Thymus (tissue), 11 donors: ENCODE measurements at regions not wholly inside any gene's neighbourhood (a gene's known extent, or its start where the extent isn't known, plus 50 kb on each side); places are given as distances from the start of the nearest gene placed in this dataset.
"Not testable (repeated sequence)": the region's sequence is repeated elsewhere in the genome, so short reads cannot be mapped to it uniquely, and the experiment has no call there.

Experiments
- DNase-seq, 9 donors: peaks; one replicate each; pipeline ENCODE4 v3.0.0-alpha.2; 2013; ENCODE audit warnings: low spot score in 9 of 9, low read depth in 6 of 9, missing footprints in 1 of 9
- H3K27ac ChIP-seq, 2 donors: one replicate each; pipeline ENCODE4 v1.5.1; 2013; ENCODE audit warnings: control low read depth in 1 of 2, low read depth in 1 of 2, low read length in 1 of 2, mild to moderate bottlenecking in 1 of 2, moderate library complexity in 1 of 2
- H3K27me3 ChIP-seq, 2 donors: one replicate each; pipeline ENCODE4 v1.5.1; 2013; ENCODE audit warnings: low read length in 1 of 2; ENCODE audit not compliant: control insufficient read depth in 2 of 2, insufficient read depth in 1 of 2
- H3K36me3 ChIP-seq, 2 donors: one replicate each; pipeline ENCODE4 v1.5.1; 2013; ENCODE audit warnings: low read length in 1 of 2, mild to moderate bottlenecking in 1 of 2, moderate library complexity in 1 of 2; ENCODE audit not compliant: control insufficient read depth in 2 of 2, insufficient read depth in 2 of 2
- H3K4me1 ChIP-seq, 2 donors: one replicate each; pipeline ENCODE4 v1.5.1; 2013; ENCODE audit warnings: low read length in 2 of 2; ENCODE audit not compliant: control insufficient read depth in 2 of 2, insufficient read depth in 2 of 2
- H3K4me3 ChIP-seq, 2 donors: one replicate each; pipeline ENCODE4 v1.5.1; 2013; ENCODE audit warnings: low read length in 2 of 2, control low read depth in 1 of 2, mild to moderate bottlenecking in 1 of 2
- H3K9me3 ChIP-seq, 2 donors: one replicate each; pipeline ENCODE4 v1.5.1; 2013; ENCODE audit warnings: low read length in 1 of 2, mild to moderate bottlenecking in 1 of 2; ENCODE audit not compliant: control insufficient read depth in 2 of 2, insufficient read depth in 1 of 2
- WGBS: extraction: QIAGEN DNeasy Blood & Tissue Kit; methylation state at CpG from one replicate; pipeline ENCODE4 v1.1.7; 2013; 5-methylcytosine and 5-hydroxymethylcytosine counted together
- donor health status: healthy.

DNA sequence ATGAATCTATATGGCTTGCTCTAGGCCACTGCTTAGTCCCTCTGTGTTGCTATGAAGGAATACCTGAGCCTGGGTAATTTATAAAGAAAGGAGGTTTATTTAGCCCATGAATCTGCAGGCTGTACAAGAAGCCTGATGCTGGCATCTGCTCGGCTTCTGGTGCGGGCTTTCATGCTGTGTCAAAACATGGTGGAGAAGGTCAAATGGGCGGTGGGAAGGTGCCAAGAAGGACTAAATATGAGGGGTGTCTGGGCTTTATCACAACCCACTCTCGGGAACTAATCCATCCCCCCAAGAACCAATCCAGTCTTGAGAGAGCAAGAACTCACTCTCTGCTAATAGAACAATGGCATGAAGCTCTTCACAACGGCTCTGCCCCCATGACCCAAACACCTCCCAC, 481.6 kb downstream of the EIPR1 start:
- no peaks in the 10 kb centered on the region for H3K4me1 ChIP-seq
- H3K27ac ChIP-seq: no peak overlapping the region
- no peaks in the 10 kb centered on the region for H3K27me3 ChIP-seq
- no peaks in the 10 kb centered on the region for H3K9me3 ChIP-seq
- DNase-seq: no peak
- WGBS: 97% methylated on average over 5 of the region's 5 CpGs
- no peaks in the 10 kb centered on the region for H3K36me3 ChIP-seq
- no peak overlapping the region for H3K4me3 ChIP-seq

DNA sequence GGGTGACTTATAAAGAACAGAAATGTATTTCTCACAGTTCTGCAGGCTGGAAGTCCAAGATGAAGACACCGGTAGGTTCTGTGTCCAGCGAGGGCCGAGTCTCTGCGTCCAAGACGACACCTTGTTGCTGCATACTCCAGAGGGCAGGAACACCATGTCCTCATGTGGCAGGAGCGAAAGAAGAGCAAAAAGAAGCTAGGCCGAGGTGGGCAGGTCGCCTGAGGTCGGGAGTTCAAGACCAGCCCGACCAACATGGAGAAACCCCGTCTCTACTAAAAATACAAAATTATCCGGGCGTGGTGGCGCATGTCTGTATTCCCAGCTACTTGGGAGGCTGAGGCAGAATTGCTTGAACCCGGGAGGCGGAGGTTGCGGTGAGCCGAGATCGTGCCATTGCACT, 483.6 kb downstream of the EIPR1 start:
- H3K36me3 ChIP-seq, H3K27me3 ChIP-seq, DNase-seq, H3K27ac ChIP-seq, H3K9me3 ChIP-seq, H3K4me3 ChIP-seq, H3K4me1 ChIP-seq: not testable (repeated sequence)
- 89% methylated on average over 19 of the region's 19 CpGs for WGBS

DNA sequence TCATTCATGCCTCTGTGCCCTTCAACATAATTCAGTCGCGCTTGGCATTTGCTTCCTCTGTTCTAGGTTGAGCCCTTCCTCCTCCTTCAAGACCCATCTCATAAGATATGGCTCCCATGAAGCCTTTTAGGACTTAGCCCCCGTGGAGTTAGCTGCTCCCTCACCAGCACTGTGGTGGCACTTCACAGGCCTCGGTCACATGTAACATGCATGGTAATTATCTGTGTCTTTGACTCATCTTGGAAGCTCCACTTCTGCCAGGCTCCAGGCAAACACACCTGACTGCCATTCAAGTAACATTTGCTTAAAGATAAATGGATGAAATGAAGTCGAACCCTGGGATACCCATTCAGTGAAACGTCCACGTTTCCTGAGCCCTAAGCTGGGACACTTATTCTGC, 484.7 kb downstream of the EIPR1 start:
- Histone ChIP-seq H3K27me3 (no peaks in the 10 kb centered on the region), H3K4me1 (no peaks in the 10 kb centered on the region), H3K27ac (no peak overlapping the region), H3K4me3 (no peak overlapping the region), H3K36me3 (no peaks in the 10 kb centered on the region), H3K9me3 (no peaks in the 10 kb centered on the region)
- WGBS: 95% methylated on average over 7 of the region's 7 CpGs
- DNase-seq: no peak

DNA sequence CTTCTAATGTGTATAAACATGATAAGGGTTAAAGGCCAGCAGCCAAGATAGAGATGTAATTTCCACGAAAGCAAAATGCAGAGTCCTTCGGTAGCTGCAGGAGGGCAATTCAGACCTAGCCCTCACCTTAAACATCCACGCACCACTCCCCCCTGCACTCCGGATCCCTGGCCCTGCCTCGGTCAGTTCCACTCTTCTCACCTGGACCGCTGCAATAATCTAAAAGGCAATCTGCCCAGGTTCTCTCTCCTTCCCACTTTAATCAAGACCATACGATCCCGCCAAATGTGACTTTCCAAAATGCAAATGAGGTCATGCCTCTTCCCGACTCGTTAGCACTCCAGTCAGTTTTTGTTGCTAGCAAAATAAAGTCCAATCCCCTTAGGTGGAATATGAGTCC, 485.2 kb downstream of the EIPR1 start:
- no peaks in the 10 kb centered on the region for H3K27me3 ChIP-seq
- H3K36me3 ChIP-seq: no peaks in the 10 kb centered on the region
- no peak overlapping the region for H3K4me3 ChIP-seq
- DNase-seq: no peak
- no peaks in the 10 kb centered on the region for H3K9me3 ChIP-seq
- no peaks in the 10 kb centered on the region for H3K4me1 ChIP-seq
- WGBS: 97% methylated on average over 10 of the region's 10 CpGs
- no peak overlapping the region for H3K27ac ChIP-seq

DNA sequence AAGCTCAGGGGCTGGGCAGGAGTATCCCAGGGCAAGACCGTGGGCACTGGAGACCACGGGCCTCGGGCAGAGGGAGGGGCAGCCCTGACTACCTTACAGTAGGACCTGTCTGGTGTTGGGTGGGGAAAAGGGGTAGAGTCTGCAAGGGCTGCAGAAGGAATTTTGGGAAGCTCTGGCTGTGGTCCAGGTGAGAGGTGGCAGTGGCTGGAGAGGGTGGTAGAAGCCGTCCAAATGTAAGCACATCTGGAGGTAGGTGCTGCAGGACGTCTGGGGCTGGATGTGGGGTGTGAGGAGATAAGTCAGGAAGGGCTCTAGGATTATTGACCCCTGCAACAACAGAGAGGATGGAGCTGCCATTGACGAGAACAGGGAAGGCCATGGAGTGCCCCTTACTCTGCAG, 486.7 kb downstream of the EIPR1 start:
- Histone ChIP-seq H3K4me3 (no peak overlapping the region), H3K36me3 (no peaks in the 10 kb centered on the region), H3K27me3 (no peaks in the 10 kb centered on the region), H3K4me1 (no peaks in the 10 kb centered on the region), H3K9me3 (no peaks in the 10 kb centered on the region), H3K27ac (no peak overlapping the region)
- 83% methylated on average over 6 of the region's 6 CpGs for WGBS
- no peak for DNase-seq

DNA sequence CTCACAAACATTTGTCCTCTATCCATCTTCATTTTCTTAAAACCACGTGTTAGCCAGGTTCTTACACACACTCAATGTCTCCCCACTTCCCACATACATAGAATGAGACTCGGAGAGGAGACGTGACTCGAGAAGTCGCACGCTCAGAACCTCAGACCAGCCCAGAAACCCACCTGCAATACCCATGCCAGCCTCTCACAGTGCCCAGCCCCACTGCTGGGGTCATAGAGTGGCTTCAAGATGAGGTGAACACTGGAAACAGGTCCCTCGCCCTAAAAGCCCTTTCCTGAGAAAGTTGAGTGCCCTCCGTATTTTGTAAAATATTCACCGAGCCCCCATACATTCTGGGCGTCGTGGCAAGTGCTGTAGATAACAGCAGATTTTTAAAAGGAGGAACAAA, 487.4 kb downstream of the EIPR1 start:
- Histone ChIP-seq H3K4me3 (no peak overlapping the region), H3K27ac (no peak overlapping the region), H3K36me3 (no peaks in the 10 kb centered on the region), H3K9me3 (no peaks in the 10 kb centered on the region), H3K4me1 (no peaks in the 10 kb centered on the region), H3K27me3 (no peaks in the 10 kb centered on the region)
- DNase-seq: no peak
- WGBS: 94% methylated on average over 11 of the region's 11 CpGs

DNA sequence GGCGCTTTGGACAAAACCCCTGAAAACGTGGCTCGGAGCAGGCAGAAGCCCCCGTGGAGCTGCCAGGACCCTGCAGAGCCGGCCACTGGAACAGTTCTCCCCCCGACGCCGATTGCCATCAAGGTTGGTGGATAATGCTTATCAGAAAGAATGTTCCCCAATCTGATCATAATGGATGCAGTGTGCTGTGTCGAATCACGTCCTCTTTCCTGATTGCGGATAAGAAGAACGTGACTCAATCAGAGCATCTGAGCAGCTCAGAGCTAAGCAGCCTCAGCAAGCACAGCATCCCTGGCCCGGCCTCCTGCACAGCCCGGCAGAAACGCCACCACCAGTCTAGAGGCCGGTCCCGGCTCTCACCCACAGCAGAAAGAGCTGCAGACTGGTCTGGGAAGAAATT, 488.0 kb downstream of the EIPR1 start:
- no peak for DNase-seq
- Histone ChIP-seq H3K4me3 (no peak overlapping the region), H3K9me3 (no peaks in the 10 kb centered on the region), H3K36me3 (no peaks in the 10 kb centered on the region), H3K27ac (no peak overlapping the region), H3K4me1 (no peaks in the 10 kb centered on the region), H3K27me3 (no peaks in the 10 kb centered on the region)
- 95% methylated on average over 17 of the region's 17 CpGs for WGBS

DNA sequence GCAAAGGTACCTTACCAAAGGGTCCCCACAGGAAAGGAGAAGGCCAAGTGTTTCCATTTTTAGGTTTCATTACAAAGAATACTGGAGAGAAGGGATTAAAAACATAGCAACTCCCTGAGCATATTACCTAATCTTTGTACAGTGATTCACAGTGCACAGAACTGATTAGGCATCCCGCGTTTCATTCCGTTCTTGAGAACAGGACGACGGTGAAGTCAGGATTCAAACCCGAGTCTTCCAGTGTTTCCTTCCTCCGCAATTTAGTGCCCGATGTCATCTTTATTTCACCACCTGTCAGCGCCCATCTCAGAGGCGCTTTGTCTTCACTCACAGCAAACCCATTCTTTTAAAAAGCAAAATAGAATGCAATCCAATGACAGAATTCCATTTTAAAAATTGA, 488.5 kb downstream of the EIPR1 start:
- no peak for DNase-seq
- Histone ChIP-seq H3K9me3 (no peaks in the 10 kb centered on the region), H3K36me3 (no peaks in the 10 kb centered on the region), H3K27ac (no peak overlapping the region), H3K4me1 (no peaks in the 10 kb centered on the region), H3K4me3 (no peak overlapping the region), H3K27me3 (no peaks in the 10 kb centered on the region)
- 92% methylated on average over 10 of the region's 10 CpGs for WGBS

DNA sequence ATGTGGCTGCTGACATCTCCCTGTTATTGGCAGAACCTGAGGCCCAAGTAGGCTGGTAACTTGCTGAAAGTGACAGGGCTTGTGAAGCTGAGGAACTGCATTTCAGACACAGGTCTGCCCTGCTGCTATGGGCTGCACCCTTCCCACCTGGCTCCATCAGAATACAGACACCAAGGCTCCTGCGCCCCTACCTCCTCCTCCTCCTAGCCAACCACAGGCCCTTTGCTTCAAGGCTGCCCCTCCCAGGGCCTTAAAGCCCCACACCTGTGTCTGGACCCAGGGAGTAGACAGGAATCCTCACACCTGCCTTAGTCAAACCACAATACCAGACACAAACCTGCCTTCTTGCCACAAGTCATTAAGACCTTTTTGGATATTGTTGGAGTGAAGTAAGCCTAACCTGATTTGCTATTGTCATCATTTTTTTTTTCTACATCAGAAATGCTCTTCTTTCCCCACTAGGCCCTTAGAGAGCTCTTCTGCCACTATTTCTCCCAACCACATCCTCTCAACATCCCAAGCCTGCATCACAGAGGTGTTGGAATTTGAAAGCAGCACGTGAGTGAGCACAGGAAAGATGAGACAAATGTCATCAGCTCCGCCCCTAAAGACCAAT, 489.7 kb downstream of the EIPR1 start:
- H3K4me1 ChIP-seq: no peaks in the 10 kb centered on the region
- no peak overlapping the region for H3K27ac ChIP-seq
- no peaks in the 10 kb centered on the region for H3K36me3 ChIP-seq
- H3K9me3 ChIP-seq: no peaks in the 10 kb centered on the region
- DNase-seq: no peak
- no peaks in the 10 kb centered on the region for H3K27me3 ChIP-seq
- 93% methylated on average over 3 of the region's 3 CpGs for WGBS
- H3K4me3 ChIP-seq: no peak overlapping the region

DNA sequence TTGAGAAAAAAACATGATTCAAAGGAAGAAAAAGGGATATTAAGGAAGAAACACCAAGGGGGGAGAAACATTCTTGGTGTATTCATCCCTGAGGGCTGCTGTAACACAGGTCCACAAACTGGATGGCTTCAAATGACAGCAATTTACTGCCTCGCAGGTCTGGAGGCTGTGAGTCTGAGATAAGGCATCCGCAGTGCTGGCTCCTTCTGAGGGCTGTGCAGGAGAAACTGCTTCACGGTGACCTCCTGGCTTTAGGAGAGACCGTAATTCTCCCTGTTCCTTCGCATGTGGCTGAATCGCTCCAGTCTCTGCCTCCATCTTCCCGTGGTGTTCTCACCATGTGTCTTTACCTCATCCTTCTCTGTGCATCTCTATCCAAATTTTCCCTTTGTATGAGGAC, 490.7 kb downstream of the EIPR1 start:
- Histone ChIP-seq H3K27me3 (no peaks in the 10 kb centered on the region), H3K4me3 (no peak overlapping the region), H3K27ac (no peak overlapping the region), H3K9me3 (no peaks in the 10 kb centered on the region), H3K4me1 (no peaks in the 10 kb centered on the region), H3K36me3 (no peaks in the 10 kb centered on the region)
- no peak for DNase-seq
- WGBS: 66% methylated on average over 7 of the region's 7 CpGs
